CD4-positive, alpha-beta memory T cell (primary cell): ENCODE measurements at regions not wholly inside any gene's neighbourhood (a gene's known extent, or its start where the extent isn't known, plus 50 kb on each side); places are given as distances from the start of the nearest gene placed in this dataset.
A peak's percentile ranks its signal among the peaks of the same experiment; 100 is the strongest.

Source experiments
- CTCF ChIA-PET: fragments of 350-600 bp; sonication (Branson Sonifier 250); formaldehyde crosslinking; loops from one replicate; lab custom pipeline; 2021; ENCODE audit warnings: inconsistent platforms; ENCODE audit not compliant: partially characterized antibody; lab: Charles Lee
- POLR2A ChIA-PET: fragments of 350-600 bp; sonication (Branson Sonifier 250); formaldehyde crosslinking; loops from one replicate; lab custom pipeline; 2021; ENCODE audit not compliant: partially characterized antibody; lab: Charles Lee
- DNase-seq, 5 donors: peaks; one replicate each; pipeline versions ENCODE4 v3.0.0 to v3.0.0-alpha.2; 2020 to 2022; ENCODE audit warnings: mixed read lengths in 1 of 5
- H3K27ac ChIP-seq: one replicate; pipeline ENCODE4 v1.7.0; 2013; ENCODE audit warnings: low read depth, low read length
- H3K27me3 ChIP-seq: 2 replicates; pipeline ENCODE4 v1.7.0; 2013; ENCODE audit warnings: mild to moderate bottlenecking, low read length, moderate library complexity; ENCODE audit not compliant: insufficient read depth
- H3K36me3 ChIP-seq: 2 replicates; pipeline ENCODE4 v1.7.0; 2013; ENCODE audit warnings: mild to moderate bottlenecking, low read length, moderate library complexity; ENCODE audit not compliant: insufficient read depth
- H3K4me1 ChIP-seq: 2 replicates; pipeline ENCODE4 v1.7.0; 2013; ENCODE audit warnings: mild to moderate bottlenecking, low read length, moderate library complexity; ENCODE audit not compliant: insufficient read depth
- H3K4me3 ChIP-seq, 2 donors: one replicate each; pipeline ENCODE4 v1.7.0; 2013; ENCODE audit warnings: low read length in 2 of 2, mild to moderate bottlenecking in 1 of 2
- H3K9me3 ChIP-seq, 2 donors: one replicate each; pipeline ENCODE4 v1.7.0; 2013; ENCODE audit warnings: low read length in 2 of 2, control low read depth in 1 of 2; ENCODE audit not compliant: control insufficient read depth in 1 of 2
- H3K27ac Mint-ChIP-seq, 7 donors: one replicate each; pipeline ENCODE4 v1.8.0; 2020 to 2021; ENCODE audit warnings: mixed read lengths in 7 of 7, mild to moderate bottlenecking in 6 of 7, inconsistent platforms in 3 of 7, moderate library complexity in 3 of 7
- H3K27me3 Mint-ChIP-seq, 2 donors: one replicate each; pipeline ENCODE4 v1.8.0; 2020 to 2021; ENCODE audit warnings: mixed read lengths in 2 of 2
- H3K36me3 Mint-ChIP-seq, 2 donors: one replicate each; pipeline ENCODE4 v1.8.0; 2020 to 2021; ENCODE audit warnings: mixed read lengths in 2 of 2, inconsistent platforms in 1 of 2, mild to moderate bottlenecking in 1 of 2
- H3K4me1 Mint-ChIP-seq, 4 donors: one replicate each; pipeline ENCODE4 v1.8.0; 2020 to 2021; ENCODE audit warnings: mixed read lengths in 4 of 4, mild to moderate bottlenecking in 1 of 4
- H3K4me3 Mint-ChIP-seq, 8 donors: one replicate each; pipeline ENCODE4 v1.8.0; 2020 to 2021; ENCODE audit warnings: mixed read lengths in 8 of 8, mild to moderate bottlenecking in 7 of 8, moderate library complexity in 6 of 8, inconsistent platforms in 3 of 8
- H3K9me3 Mint-ChIP-seq, 8 donors: one replicate each; pipeline ENCODE4 v1.8.0; 2020 to 2021; ENCODE audit warnings: mixed read lengths in 8 of 8, mild to moderate bottlenecking in 5 of 8, inconsistent platforms in 3 of 8, moderate library complexity in 1 of 8
- intact Hi-C: fragments of 100-400 bp; cut with micrococcal nuclease; formaldehyde crosslinking; loops from one replicate; pipeline ENCODE4 v1.15.1; 2023

DNA sequence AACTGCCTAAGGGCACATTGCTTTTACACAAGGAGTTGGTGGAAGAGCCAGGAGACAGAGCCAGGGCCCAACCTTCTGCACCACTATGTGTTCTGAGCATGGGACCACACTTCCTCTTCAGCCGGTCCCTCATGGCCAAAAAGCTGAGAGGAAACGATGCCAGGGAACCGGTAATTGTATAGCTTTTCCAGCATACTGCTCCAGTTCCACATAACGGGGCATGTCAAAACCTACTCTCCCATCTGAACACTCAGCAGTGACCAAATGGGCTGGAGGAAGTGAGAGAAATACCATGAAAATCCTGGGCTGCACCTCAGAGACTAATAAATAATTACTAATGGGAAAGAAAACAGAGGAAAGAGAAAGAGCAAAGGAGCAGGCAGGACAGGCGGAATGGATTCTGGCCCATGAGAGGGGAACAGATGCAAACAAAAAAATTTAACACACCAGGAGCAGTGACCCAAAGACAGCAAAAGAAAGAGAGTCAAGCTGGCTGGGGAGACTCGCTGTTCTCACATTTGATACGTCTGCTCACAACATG, 52.0 kb upstream of the BMP2 start:
- H3K27me3 ChIP-seq = no peaks in the 10 kb centered on the region
- no peak overlapping the region for H3K4me3 Mint-ChIP-seq
- H3K36me3 ChIP-seq = no peaks in the 10 kb centered on the region
- H3K27ac ChIP-seq = no peak overlapping the region
- no peak overlapping the region for H3K27ac Mint-ChIP-seq
- no peaks in the 10 kb centered on the region for H3K4me1 Mint-ChIP-seq
- CTCF ChIA-PET = no interaction called here
- peaks cover 2 to 14% (median 5%) of the 10 kb centered on the region in 8 donors for H3K9me3 Mint-ChIP-seq
- H3K36me3 Mint-ChIP-seq = no peaks in the 10 kb centered on the region
- H3K4me3 ChIP-seq = no peak overlapping the region
- no peaks in the 10 kb centered on the region for H3K4me1 ChIP-seq
- no peaks in the 10 kb centered on the region for H3K27me3 Mint-ChIP-seq
- POLR2A ChIA-PET = no interaction called here
- H3K9me3 ChIP-seq = no peaks in the 10 kb centered on the region
- intact Hi-C loops = no loop called here
- DNase-seq = no peak

DNA sequence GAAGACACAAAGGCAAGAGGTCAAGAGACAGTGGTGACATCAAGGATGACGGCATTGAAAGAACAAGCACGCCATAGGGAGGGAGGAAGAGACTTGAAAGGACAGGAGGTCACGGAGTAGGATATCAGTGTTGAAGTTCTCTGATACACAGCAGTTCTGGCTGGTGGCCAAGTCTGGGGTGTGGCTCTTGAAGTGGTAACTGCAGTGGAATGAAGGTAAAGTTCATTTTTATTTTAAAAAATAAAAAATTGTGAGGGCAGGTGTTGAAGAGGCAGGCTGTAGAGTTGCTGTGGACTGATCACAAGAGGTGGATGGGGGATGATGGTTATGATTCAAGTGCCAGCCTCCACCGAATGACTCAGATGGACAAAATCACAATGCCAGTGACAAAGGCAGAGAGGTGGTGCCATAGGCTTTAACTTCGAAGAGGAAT, 53.2 kb upstream of the BMP2 start:
- Histone ChIP-seq H3K36me3 (no peaks in the 10 kb centered on the region), H3K9me3 (no peaks in the 10 kb centered on the region), H3K4me1 (no peaks in the 10 kb centered on the region), H3K4me3 (no peak overlapping the region), H3K27me3 (no peaks in the 10 kb centered on the region), H3K27ac (no peak overlapping the region)
- Mint-ChIP-seq H3K9me3 (peaks cover 0 to 12% (median 4%) of the 10 kb centered on the region in 8 donors), H3K27ac (no peak overlapping the region), H3K4me1 (no peaks in the 10 kb centered on the region), H3K4me3 (no peak overlapping the region), H3K27me3 (no peaks in the 10 kb centered on the region), H3K36me3 (no peaks in the 10 kb centered on the region)
- DNase-seq = no peak
- intact Hi-C loops = no loop called here
- POLR2A ChIA-PET = no interaction called here
- CTCF ChIA-PET = no interaction called here

DNA sequence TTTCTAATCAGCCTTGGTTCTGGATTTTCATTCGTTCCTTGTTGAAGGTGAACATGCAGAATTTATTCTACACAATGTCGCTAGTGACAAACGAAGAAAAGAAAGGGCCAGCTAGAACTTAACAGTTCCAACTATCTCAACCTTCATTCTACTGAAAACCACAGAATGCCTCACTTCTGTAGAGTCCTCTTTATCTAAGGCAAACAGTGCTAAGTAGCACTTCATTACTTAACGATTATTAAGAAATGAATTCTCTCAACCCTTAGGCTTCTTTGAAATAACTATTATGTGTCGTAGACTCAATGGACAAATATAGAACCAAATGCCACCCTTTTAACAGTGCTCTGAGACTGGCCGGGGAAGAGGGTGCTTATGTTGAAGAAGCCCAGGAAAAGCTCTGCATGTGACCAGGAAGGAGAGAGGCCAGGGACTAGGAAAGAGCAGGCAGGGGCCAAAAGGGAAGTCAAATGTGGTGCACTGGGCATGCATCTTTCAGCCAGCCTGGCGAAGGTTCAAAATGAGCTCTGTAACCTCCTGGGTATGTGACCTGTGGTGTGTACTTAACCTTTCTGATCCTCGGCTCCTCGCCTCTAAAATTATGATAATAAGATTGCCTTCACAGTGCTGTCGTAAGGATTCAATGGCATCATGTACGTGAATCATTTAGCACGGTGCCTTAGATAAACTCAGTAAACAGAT, 55.4 kb upstream of the BMP2 start:
- Histone ChIP-seq H3K9me3 (no peaks in the 10 kb centered on the region), H3K27ac (no peak overlapping the region), H3K4me3 (no peak overlapping the region), H3K36me3 (no peaks in the 10 kb centered on the region), H3K4me1 (no peaks in the 10 kb centered on the region), H3K27me3 (no peaks in the 10 kb centered on the region)
- DNase-seq = no peak
- intact Hi-C loops = no loop called here
- Mint-ChIP-seq H3K4me1 (no peaks in the 10 kb centered on the region), H3K27ac (no peak overlapping the region), H3K9me3 (peaks cover 0 to 6% (median 0%) of the 10 kb centered on the region in 8 donors), H3K4me3 (no peak overlapping the region), H3K27me3 (no peaks in the 10 kb centered on the region), H3K36me3 (no peaks in the 10 kb centered on the region)
- POLR2A ChIA-PET = no interaction called here
- CTCF ChIA-PET = no interaction called here

DNA sequence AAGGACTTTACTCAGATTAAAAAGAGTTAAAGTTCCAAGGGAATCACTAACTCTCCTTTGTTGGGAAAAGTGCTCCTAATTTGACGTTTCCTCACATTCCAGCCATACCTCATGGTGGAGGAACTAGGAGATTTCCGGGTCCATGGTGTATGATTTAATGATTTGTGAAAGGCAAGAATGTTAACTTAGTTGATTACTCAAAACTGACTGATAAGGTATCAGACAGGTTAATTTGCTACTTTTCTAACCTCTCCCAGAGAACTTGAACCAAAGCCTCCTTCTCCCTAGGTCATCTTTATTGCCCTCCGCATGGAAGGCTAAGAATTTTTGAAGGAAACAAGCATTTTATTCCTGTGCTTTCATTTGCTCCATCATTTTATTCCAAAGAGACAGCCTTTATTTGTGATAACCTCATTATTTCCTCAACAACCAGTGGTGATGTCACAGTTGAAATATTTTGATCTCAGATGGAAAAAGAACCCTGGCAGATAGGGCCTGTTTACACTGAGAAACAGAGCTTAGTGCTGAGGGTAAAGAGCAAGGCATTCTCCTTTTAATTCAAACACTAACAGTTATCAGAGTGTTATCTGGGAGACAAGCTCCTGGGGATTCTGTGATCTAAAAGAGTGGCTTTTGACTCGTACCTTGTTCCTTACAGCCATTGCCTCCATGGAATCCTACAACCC, 57.4 kb upstream of the BMP2 start:
- H3K9me3 Mint-ChIP-seq = peaks cover 0 to 10% (median 0%) of the 10 kb centered on the region in 8 donors
- no peak overlapping the region for H3K4me3 Mint-ChIP-seq
- CTCF ChIA-PET = no interaction called here
- POLR2A ChIA-PET = no interaction called here
- no peaks in the 10 kb centered on the region for H3K4me1 Mint-ChIP-seq
- intact Hi-C loops = no loop called here
- Histone ChIP-seq H3K27ac (no peak overlapping the region), H3K4me1 (no peaks in the 10 kb centered on the region), H3K36me3 (no peaks in the 10 kb centered on the region), H3K4me3 (no peak overlapping the region), H3K27me3 (no peaks in the 10 kb centered on the region), H3K9me3 (no peaks in the 10 kb centered on the region)
- H3K36me3 Mint-ChIP-seq = no peaks in the 10 kb centered on the region
- no peak for DNase-seq
- no peak overlapping the region for H3K27ac Mint-ChIP-seq
- no peaks in the 10 kb centered on the region for H3K27me3 Mint-ChIP-seq

DNA sequence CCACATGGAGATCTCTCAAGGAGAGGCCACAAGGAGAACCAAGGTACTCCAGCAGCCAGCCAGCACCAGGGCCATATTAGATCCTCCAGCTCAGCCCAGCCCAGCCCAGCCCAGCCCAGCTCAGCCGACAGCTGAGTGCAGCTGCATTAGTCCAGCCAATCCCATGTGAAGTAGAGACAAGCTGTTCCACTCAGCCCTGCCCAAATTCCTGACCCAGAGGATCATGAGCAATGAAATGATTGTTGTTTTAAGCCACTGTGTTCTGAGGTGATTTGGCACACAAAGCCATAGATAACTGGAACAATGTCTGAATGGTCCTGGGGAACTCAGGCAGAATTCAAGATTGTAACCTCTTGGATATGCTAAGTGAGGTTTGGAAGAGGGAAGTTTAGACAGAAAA, 59.5 kb upstream of the BMP2 start:
- Histone ChIP-seq H3K27me3 (no peaks in the 10 kb centered on the region), H3K36me3 (no peaks in the 10 kb centered on the region), H3K4me1 (no peaks in the 10 kb centered on the region), H3K27ac (no peak overlapping the region), H3K9me3 (no peaks in the 10 kb centered on the region), H3K4me3 (no peak overlapping the region)
- Mint-ChIP-seq H3K4me3 (no peak overlapping the region), H3K4me1 (no peaks in the 10 kb centered on the region), H3K27me3 (no peaks in the 10 kb centered on the region), H3K36me3 (no peaks in the 10 kb centered on the region), H3K9me3 (peaks cover 0 to 10% (median 2%) of the 10 kb centered on the region in 8 donors), H3K27ac (no peak overlapping the region)
- peak in 1 of 5 donors; percentile 27 for DNase-seq
- intact Hi-C loops = no loop called here
- CTCF ChIA-PET = no interaction called here
- POLR2A ChIA-PET = no interaction called here

DNA sequence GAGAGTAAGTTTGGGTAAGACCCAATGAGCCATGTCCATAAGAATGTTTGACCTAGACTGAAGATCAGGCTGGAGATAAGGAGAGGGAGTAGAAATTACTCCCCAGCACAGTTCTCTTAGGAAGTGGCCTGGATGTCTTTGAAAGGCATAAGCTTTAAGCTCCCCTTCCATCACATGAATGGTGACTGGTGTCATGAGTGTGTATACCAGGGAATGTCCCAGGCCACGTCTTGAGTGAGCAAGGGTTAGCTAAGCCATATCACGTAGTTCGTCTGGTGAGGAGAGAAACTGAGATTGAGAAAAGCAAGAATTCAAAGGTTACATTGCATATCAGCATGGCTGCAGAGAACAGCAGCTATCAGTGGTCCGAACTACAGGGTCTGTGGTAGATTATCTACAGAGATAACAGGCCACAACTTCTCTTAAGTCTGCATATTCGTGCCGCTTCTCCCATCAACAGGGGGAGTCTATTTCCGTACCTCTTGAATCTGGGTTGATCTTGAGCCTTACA, 60.1 kb upstream of the BMP2 start:
- Histone ChIP-seq H3K4me1 (no peaks in the 10 kb centered on the region), H3K9me3 (no peaks in the 10 kb centered on the region), H3K4me3 (no peak overlapping the region), H3K27me3 (no peaks in the 10 kb centered on the region), H3K27ac (no peak overlapping the region), H3K36me3 (no peaks in the 10 kb centered on the region)
- CTCF ChIA-PET = no interaction called here
- H3K4me1 Mint-ChIP-seq = no peaks in the 10 kb centered on the region
- no peak overlapping the region for H3K27ac Mint-ChIP-seq
- no peak for DNase-seq
- POLR2A ChIA-PET = no interaction called here
- no peaks in the 10 kb centered on the region for H3K27me3 Mint-ChIP-seq
- peaks cover 0 to 10% (median 2%) of the 10 kb centered on the region in 8 donors for H3K9me3 Mint-ChIP-seq
- H3K36me3 Mint-ChIP-seq = no peaks in the 10 kb centered on the region
- intact Hi-C loops = no loop called here
- H3K4me3 Mint-ChIP-seq = no peak overlapping the region

DNA sequence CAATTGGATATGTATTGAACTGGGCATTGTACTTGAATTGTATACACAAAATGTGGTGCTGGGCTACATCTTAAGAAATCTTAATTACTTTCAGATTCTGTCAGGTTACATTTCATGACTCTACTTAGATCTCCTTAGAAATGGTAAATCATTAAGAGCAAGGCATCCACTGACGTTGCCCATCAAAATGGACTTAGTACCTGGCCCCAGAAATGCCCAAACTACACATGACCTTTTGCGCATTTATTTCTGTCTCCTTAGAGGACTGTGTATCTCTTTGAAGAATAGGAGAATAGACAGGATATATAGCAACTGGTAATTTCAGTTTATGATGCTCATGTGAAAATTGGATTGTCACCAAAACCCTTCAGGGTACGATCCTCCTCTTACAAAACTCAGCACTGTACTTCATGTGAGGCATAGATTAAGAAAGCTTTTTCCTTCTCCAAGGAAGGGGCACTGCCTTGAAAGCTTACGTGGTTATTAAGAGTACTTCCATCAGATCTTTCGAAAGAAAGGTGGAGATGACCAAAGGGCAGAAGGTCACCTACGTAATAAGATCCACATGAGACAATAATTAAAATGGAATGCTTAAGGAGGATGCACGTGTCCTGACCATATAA, 61.4 kb upstream of the BMP2 start:
- Histone ChIP-seq H3K4me3 (no peak overlapping the region), H3K27me3 (no peaks in the 10 kb centered on the region), H3K9me3 (no peaks in the 10 kb centered on the region), H3K4me1 (no peaks in the 10 kb centered on the region), H3K27ac (no peak overlapping the region), H3K36me3 (no peaks in the 10 kb centered on the region)
- Mint-ChIP-seq H3K36me3 (no peaks in the 10 kb centered on the region), H3K9me3 (peaks cover 0 to 7% (median under 1%) of the 10 kb centered on the region in 8 donors), H3K27ac (no peak overlapping the region), H3K27me3 (no peaks in the 10 kb centered on the region), H3K4me1 (no peaks in the 10 kb centered on the region), H3K4me3 (no peak overlapping the region)
- no peak for DNase-seq
- POLR2A ChIA-PET = no interaction called here
- intact Hi-C loops = no loop called here
- CTCF ChIA-PET = no interaction called here
